CD4-positive, alpha-beta T cell (primary cell): ENCODE measurements at regions not wholly inside any gene's neighbourhood (a gene's known extent, or its start where the extent isn't known, plus 50 kb on each side); places are given as distances from the start of the nearest gene placed in this dataset.

Source experiments
- ATAC-seq: fragments of 200-7000 bp; cut with Tn5 transposase; one replicate; pipeline ENCODE4 v1.10.0; 2022; ENCODE audit warnings: mild to moderate bottlenecking; ENCODE audit not compliant: poor library complexity
- CTCF ChIA-PET: fragments of 350-600 bp; sonication (Branson Sonifier 250); formaldehyde crosslinking; loops from one replicate; lab custom pipeline; 2021; ENCODE audit warnings: antibody characterized with exemption, inconsistent platforms; lab: Charles Lee
- POLR2A ChIA-PET: fragments of 350-600 bp; sonication (Branson Sonifier 250); formaldehyde crosslinking; loops from one replicate; lab custom pipeline; 2021; ENCODE audit warnings: antibody characterized with exemption, inconsistent platforms; lab: Charles Lee
- DNase-seq, 14 experiments: peaks; one replicate each; pipeline ENCODE4 v3.0.0-alpha.2; 2013 to 2020; ENCODE audit warnings: mixed read lengths in 2 of 14
- H3K27ac ChIP-seq, 2 donors: one replicate each; pipeline versions ENCODE4 v1.5.1 to v1.7.0; 2013; ENCODE audit warnings: low read length in 2 of 2, low read depth in 1 of 2, mild to moderate bottlenecking in 1 of 2
- H3K27me3 ChIP-seq, 2 experiments: 1 replicate in 1 of 2; 2 replicates in 1 of 2; pipeline versions ENCODE4 v1.6.1 to v1.7.0; 2013; ENCODE audit warnings: low read length in 2 of 2, control low read depth in 1 of 2, mild to moderate bottlenecking in 1 of 2, moderate library complexity in 1 of 2; ENCODE audit not compliant: insufficient read depth in 2 of 2, control insufficient read depth in 1 of 2
- H3K36me3 ChIP-seq: one replicate; pipeline ENCODE4 v1.6.1; 2013; ENCODE audit warnings: low read length, control low read depth; ENCODE audit not compliant: insufficient read depth
- H3K4me1 ChIP-seq: one replicate; pipeline ENCODE4 v1.6.1; 2013; ENCODE audit warnings: low read length, control low read depth; ENCODE audit not compliant: insufficient read depth
- H3K4me3 ChIP-seq: one replicate; pipeline ENCODE4 v1.5.1; 2013; ENCODE audit warnings: mild to moderate bottlenecking, low read length, moderate library complexity
- H3K9me3 ChIP-seq, 2 experiments: 1 replicate in 1 of 2; 2 replicates in 1 of 2; pipeline versions ENCODE4 v1.6.1 to v1.7.0; 2013; ENCODE audit warnings: low read length in 2 of 2, mild to moderate bottlenecking in 2 of 2, control low read depth in 1 of 2, moderate library complexity in 1 of 2; ENCODE audit not compliant: control insufficient read depth in 1 of 2, insufficient read depth in 1 of 2
- H3K27ac Mint-ChIP-seq: one replicate; pipeline ENCODE4 v1.8.0; 2020; ENCODE audit warnings: mixed read lengths
- H3K27me3 Mint-ChIP-seq: one replicate; pipeline ENCODE4 v1.8.0; 2021; ENCODE audit warnings: mixed read lengths
- H3K36me3 Mint-ChIP-seq: one replicate; pipeline ENCODE4 v1.8.0; 2021; ENCODE audit warnings: low read depth, mixed read lengths
- H3K4me1 Mint-ChIP-seq: one replicate; pipeline ENCODE4 v1.8.0; 2021; ENCODE audit warnings: low read depth, mixed read lengths
- H3K4me3 Mint-ChIP-seq: one replicate; pipeline ENCODE4 v1.8.0; 2020; ENCODE audit warnings: mild to moderate bottlenecking, mixed read lengths
- H3K9me3 Mint-ChIP-seq: one replicate; pipeline ENCODE4 v1.8.0; 2020; ENCODE audit warnings: mixed read lengths
- intact Hi-C, 2 experiments: fragments of 100-400 bp; cut with DNase I in 1 of 2; cut with micrococcal nuclease in 1 of 2; formaldehyde crosslinking; loops; one replicate each; pipeline versions ENCODE4 v1.15.1 to v1.9.0; 2023 to 2025; cut with DNase I, micrococcal nuclease
- TF ChIP-seq, protein P1 (sequence below): fragments of 200-600 bp; IDR thresholded peaks from one replicate; pipeline ENCODE4 v1.8.0; 2022; ENCODE audit warnings: antibody characterized with exemption, mild to moderate bottlenecking

DNA sequence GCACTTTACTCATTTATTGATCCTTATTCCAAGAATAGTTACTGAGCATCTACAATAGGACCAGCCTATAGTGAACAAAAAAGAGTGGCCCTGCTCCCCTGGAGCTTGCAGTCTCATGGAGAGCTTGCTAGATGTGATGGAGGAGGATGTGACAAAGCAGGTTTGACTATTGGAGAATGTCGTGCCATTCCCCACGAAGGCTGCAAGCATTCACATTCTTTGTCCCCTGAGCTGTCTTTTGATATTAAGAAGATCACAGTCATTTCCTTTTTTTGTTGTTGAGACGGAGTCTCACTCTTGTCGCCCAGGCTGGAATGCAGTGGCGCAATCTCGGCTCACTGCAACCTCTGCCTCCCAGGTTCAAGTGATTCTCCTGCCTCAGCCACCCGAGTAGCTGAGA lies 115.0 kb upstream of the ADAMTS18 start:
- Mint-ChIP-seq H3K27ac (no peak overlapping the region), H3K27me3 (peaks cover 14% of the 10 kb centered on the region), H3K4me1 (no peaks in the 10 kb centered on the region), H3K4me3 (no peak overlapping the region), H3K36me3 (no peaks in the 10 kb centered on the region), H3K9me3 (no peaks in the 10 kb centered on the region)
- no peak for DNase-seq
- Histone ChIP-seq H3K4me1 (no peaks in the 10 kb centered on the region), H3K27me3 (peaks cover 0 to 4% of the 10 kb centered on the region in 2 experiments), H3K9me3 (no peaks in the 10 kb centered on the region), H3K27ac (no peak overlapping the region), H3K36me3 (no peaks in the 10 kb centered on the region), H3K4me3 (no peak overlapping the region)
- no peak for ATAC-seq
- intact Hi-C loops = no loop called here
- ChIA-PET CTCF (no interaction called here), POLR2A (interaction anchor here (0.6 kb wide), 1 partner anchor 14 kb away, joined by 3 read pairs; no protein-coding TSS in a partner anchor)
- TF ChIP-seq, protein P1, sequence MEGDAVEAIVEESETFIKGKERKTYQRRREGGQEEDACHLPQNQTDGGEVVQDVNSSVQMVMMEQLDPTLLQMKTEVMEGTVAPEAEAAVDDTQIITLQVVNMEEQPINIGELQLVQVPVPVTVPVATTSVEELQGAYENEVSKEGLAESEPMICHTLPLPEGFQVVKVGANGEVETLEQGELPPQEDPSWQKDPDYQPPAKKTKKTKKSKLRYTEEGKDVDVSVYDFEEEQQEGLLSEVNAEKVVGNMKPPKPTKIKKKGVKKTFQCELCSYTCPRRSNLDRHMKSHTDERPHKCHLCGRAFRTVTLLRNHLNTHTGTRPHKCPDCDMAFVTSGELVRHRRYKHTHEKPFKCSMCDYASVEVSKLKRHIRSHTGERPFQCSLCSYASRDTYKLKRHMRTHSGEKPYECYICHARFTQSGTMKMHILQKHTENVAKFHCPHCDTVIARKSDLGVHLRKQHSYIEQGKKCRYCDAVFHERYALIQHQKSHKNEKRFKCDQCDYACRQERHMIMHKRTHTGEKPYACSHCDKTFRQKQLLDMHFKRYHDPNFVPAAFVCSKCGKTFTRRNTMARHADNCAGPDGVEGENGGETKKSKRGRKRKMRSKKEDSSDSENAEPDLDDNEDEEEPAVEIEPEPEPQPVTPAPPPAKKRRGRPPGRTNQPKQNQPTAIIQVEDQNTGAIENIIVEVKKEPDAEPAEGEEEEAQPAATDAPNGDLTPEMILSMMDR = no peak

DNA sequence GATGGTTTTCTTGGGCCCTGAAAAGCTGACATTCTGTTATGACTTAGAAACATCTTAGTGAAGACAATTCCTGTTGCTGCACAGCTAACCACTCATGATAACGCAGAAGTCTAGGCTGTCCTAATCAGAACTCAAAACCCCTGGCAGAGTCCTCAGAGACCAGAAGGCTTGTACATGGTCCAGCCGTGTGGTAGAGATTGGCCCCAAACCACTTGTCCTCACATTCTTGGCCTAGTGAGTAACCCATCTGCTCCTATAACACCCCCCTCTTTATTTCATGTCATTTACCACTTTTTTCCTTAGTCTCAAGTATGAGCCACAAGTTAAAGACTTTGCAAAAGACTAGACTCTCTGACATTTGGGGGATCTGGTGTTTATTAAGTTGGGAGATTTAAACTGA lies 116.5 kb upstream of the ADAMTS18 start:
- ChIA-PET CTCF (no interaction called here), POLR2A (no interaction called here)
- Mint-ChIP-seq H3K27ac (no peak overlapping the region), H3K36me3 (no peaks in the 10 kb centered on the region), H3K4me1 (no peaks in the 10 kb centered on the region), H3K27me3 (peaks cover 15% of the 10 kb centered on the region), H3K4me3 (no peak overlapping the region), H3K9me3 (no peaks in the 10 kb centered on the region)
- TF ChIP-seq, protein P1 = no peak
- ATAC-seq = no peak
- no peak overlapping the region for H3K27ac ChIP-seq
- intact Hi-C loops = no loop called here
- H3K27me3 ChIP-seq = peaks cover 0 to 5% of the 10 kb centered on the region in 2 experiments
- no peak overlapping the region for H3K4me3 ChIP-seq
- H3K36me3 ChIP-seq = no peaks in the 10 kb centered on the region
- no peaks in the 10 kb centered on the region for H3K4me1 ChIP-seq
- no peak for DNase-seq
- H3K9me3 ChIP-seq = no peaks in the 10 kb centered on the region

DNA sequence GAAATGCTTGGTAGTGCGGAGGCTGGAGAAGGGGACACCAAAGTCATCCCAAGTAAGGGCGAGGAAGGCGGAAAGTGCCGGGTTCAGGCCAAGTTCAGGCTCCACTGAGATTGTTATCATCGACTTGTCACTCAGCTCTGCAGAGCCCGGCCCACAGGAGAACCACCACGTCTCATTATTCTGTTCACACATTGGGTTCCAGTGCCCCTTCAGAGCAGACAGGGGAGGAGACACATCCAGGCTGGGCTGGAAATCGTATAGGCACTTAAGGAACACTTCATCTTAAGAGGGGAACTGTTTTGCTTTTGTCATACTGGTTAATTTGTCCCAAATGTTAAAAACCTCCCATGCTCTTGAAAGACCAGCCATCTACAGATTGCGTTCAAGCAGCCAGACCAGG lies 118.3 kb upstream of the ADAMTS18 start:
- TF ChIP-seq, protein P1 = no peak
- Mint-ChIP-seq H3K27me3 (peaks cover 14% of the 10 kb centered on the region), H3K27ac (no peak overlapping the region), H3K4me3 (no peak overlapping the region), H3K9me3 (no peaks in the 10 kb centered on the region), H3K36me3 (no peaks in the 10 kb centered on the region), H3K4me1 (no peaks in the 10 kb centered on the region)
- ChIA-PET POLR2A (no interaction called here), CTCF (no interaction called here)
- Histone ChIP-seq H3K9me3 (no peaks in the 10 kb centered on the region), H3K36me3 (no peaks in the 10 kb centered on the region), H3K4me3 (no peak overlapping the region), H3K27me3 (peaks cover 0 to 5% of the 10 kb centered on the region in 2 experiments), H3K27ac (no peak overlapping the region), H3K4me1 (no peaks in the 10 kb centered on the region)
- DNase-seq (no peak), ATAC-seq (no peak)
- intact Hi-C loops = no loop called here
